Esophagus squamous epithelium (tissue), 5 donors: ENCODE measurements at regions not wholly inside any gene's neighbourhood (a gene's known extent, or its start where the extent isn't known, plus 50 kb on each side); places are given as distances from the start of the nearest gene placed in this dataset.
A peak's percentile ranks its signal among the peaks of the same experiment; 100 is the strongest.

Experiments used
- DNase-seq: peaks from one replicate; lab custom pipeline; 2025; lab: John Stamatoyannopoulos, UW
- H3K27ac ChIP-seq, 4 donors: fragments of 200-600 bp; sonication (generic); one replicate each; pipeline ENCODE4 v1.5.1; 2016 to 2019; ENCODE audit warnings: mild to moderate bottlenecking in 1 of 4
- H3K27me3 ChIP-seq, 4 donors: fragments of 200-600 bp; sonication (generic); 1 replicate in 3 of 4; 2 replicates in 1 of 4; pipeline versions ENCODE4 v1.5.1 to v1.6.0; 2017 to 2021; ENCODE audit warnings: antibody characterized with exemption in 1 of 4
- H3K36me3 ChIP-seq, 3 donors: fragments of 200-600 bp; sonication (generic); one replicate each; pipeline ENCODE4 v1.5.1; 2016 to 2019
- H3K4me1 ChIP-seq, 3 donors: fragments of 200-600 bp; sonication (generic); one replicate each; pipeline ENCODE4 v1.5.1; 2017 to 2019
- H3K4me3 ChIP-seq, 4 donors: fragments of 200-600 bp; sonication (generic); 1 replicate in 3 of 4; 2 replicates in 1 of 4; pipeline ENCODE4 v1.5.1; 2016 to 2019; ENCODE audit warnings: mild to moderate bottlenecking in 2 of 4, moderate library complexity in 1 of 4
- H3K9me3 ChIP-seq, 3 donors: fragments of 200-600 bp; sonication (generic); one replicate each; pipeline ENCODE4 v1.5.1; 2016 to 2019
- POLR2A ChIP-seq, 4 donors: fragments of 450-650 bp; IDR thresholded peaks; one replicate each; pipeline ENCODE4 v1.6.1; 2017; ENCODE audit warnings: antibody characterized with exemption in 4 of 4, mild to moderate bottlenecking in 4 of 4, moderate library complexity in 3 of 4
- WGBS, 2 donors: methylation state at CpG; one replicate each; pipeline ENCODE4 v1.1.5; 2018; 5-methylcytosine and 5-hydroxymethylcytosine counted together
- intact Hi-C: fragments of 100-400 bp; cut with DNase I; formaldehyde crosslinking; loops from one replicate; pipeline ENCODE4 v1.15.0; 2022
- TF ChIP-seq, protein P1 (sequence below), 6 experiments: fragments of 450-650 bp in 4 of 6; fragments of 200-600 bp in 2 of 6; sonication (generic) in 2 of 6; IDR thresholded peaks; one replicate each; pipeline ENCODE4 v1.5.1; 2016 to 2019; ENCODE audit warnings: antibody characterized with exemption in 6 of 6, mild to moderate bottlenecking in 4 of 6, moderate library complexity in 4 of 6
- donor health status: DM: yes; HTN: yes; CAD: no.

DNA sequence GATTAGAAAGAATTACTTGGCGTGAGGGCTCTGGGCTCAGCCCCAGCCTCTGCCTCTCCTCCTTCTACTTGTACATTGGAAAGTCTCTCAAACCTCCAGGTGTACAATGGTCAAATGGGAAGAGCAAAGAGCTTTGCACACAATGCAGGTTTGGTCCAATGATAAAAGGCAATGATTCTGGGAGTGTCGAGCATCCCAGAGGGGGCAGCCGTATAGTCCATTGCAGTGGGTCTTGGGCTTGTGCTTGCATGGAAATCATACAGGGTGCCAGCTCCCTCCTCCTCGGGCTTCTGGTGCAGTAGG, 98.0 kb upstream of the NCK2 start:
- Histone ChIP-seq H3K27ac (no peak overlapping the region), H3K4me3 (no peak overlapping the region), H3K9me3 (no peaks in the 10 kb centered on the region), H3K27me3 (peaks cover 0 to 34% (median 0%) of the 10 kb centered on the region in 4 donors), H3K36me3 (no peaks in the 10 kb centered on the region), H3K4me1 (peaks cover 0 to 17% (median 0%) of the 10 kb centered on the region in 3 donors)
- WGBS, 2 donors, result 68 to 86% methylated on average over 4 of the region's 4 CpGs
- intact Hi-C loops, result no loop called here
- DNase-seq, result no peak
- no peak for TF ChIP-seq POLR2A (IDR thresholded peaks at IDR 0.05)
- TF ChIP-seq, protein P1, sequence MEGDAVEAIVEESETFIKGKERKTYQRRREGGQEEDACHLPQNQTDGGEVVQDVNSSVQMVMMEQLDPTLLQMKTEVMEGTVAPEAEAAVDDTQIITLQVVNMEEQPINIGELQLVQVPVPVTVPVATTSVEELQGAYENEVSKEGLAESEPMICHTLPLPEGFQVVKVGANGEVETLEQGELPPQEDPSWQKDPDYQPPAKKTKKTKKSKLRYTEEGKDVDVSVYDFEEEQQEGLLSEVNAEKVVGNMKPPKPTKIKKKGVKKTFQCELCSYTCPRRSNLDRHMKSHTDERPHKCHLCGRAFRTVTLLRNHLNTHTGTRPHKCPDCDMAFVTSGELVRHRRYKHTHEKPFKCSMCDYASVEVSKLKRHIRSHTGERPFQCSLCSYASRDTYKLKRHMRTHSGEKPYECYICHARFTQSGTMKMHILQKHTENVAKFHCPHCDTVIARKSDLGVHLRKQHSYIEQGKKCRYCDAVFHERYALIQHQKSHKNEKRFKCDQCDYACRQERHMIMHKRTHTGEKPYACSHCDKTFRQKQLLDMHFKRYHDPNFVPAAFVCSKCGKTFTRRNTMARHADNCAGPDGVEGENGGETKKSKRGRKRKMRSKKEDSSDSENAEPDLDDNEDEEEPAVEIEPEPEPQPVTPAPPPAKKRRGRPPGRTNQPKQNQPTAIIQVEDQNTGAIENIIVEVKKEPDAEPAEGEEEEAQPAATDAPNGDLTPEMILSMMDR (IDR thresholded peaks at IDR 0.05), result no peak

DNA sequence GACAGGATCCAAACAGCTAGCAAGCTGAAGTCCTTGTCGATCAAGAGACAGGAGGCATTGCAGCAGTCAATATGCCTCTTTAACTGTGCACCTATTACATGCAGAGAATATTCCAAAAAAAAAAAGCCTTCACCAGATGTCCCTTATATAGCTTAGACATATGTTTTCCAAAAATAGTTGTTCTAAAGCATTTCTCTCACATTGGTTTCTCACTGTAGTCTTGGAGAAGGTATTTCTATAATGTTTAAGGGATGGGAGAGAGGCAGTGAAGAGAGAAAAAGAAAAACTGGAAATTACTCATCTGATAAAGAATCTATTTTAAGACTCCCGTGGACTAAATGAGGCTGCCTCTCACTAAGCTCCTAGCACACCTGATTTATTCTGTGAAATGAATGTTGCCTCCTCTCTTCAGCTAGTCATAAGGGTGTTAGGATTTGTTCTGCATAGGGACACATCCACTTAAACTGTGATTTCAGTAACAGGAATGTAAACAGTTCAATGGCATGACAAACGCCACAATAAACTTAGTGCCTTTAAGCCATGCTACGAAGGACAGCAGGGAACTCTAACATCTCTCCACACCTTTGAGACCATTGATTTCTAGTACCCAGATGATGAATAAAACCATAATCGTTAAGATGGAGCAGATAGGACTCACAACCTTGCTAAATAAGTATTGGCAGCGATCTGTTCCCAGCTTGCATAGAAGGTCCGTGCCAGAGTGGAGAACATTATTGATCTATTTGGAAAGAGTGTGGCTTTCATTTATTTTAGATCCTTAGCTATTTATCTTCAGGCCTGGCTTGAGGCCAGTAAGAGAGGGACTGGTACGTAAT, 98.6 kb upstream of the NCK2 start:
- Histone ChIP-seq H3K36me3 (no peaks in the 10 kb centered on the region), H3K9me3 (no peaks in the 10 kb centered on the region), H3K27me3 (peaks cover 0 to 37% (median 0%) of the 10 kb centered on the region in 4 donors), H3K27ac (no peak overlapping the region), H3K4me1 (peaks cover 0 to 17% (median 0%) of the 10 kb centered on the region in 3 donors), H3K4me3 (no peak overlapping the region)
- intact Hi-C loops, result no loop called here
- TF ChIP-seq, protein P1 (IDR thresholded peaks at IDR 0.05), result no peak
- no peak for TF ChIP-seq POLR2A (IDR thresholded peaks at IDR 0.05)
- DNase-seq, result no peak
- WGBS, 2 donors, result 57 to 59% methylated on average over 8 of the region's 8 CpGs

DNA sequence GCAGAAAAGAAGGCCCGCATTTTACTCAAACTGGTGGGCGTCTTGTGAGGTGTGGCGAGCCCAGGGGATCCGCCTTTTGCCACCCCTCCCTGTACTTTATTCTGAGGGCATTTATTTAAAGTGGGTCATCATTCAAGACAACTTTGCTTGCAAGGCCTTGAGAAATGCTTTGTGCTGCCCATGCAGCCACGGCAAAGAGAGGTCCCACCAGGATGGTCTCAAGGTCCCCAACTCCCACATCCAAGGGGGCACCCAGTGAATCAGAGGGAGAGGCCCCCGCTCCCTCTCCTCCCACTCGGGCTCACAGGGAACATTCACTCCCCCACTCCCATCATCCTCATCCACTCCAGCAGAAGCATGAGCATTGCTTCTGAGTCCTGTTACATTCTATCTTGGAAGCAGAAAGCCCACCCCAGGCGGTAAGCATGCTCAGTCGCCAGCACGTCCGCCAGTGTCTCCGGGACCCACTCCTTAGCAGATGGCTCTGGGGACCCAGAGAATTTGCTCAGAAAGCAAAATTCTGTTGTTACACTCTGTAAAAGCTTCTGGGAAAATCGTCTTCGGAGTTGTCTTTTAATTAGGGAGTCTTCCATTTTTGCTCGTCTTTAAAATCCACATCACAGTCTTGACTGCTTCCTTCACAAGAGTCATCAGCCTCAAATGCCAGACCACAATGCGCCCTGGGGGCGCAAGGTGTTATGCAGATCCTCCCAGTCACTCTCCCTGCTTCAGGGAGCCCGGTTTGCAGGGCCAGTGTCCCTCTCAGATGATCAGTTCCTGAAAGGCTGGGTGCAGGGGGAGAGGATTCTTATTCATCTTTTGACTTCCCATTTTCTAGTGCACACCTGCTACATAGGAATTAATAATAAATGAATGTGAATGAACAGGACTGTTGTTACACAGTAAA, 99.4 kb upstream of the NCK2 start:
- no peak overlapping the region for H3K4me3 ChIP-seq
- intact Hi-C loops, result no loop called here
- peaks cover 0 to 37% (median 0%) of the 10 kb centered on the region in 4 donors for H3K27me3 ChIP-seq
- no peaks in the 10 kb centered on the region for H3K9me3 ChIP-seq
- peaks cover 0 to 13% (median 0%) of the 10 kb centered on the region in 3 donors for H3K4me1 ChIP-seq
- H3K27ac ChIP-seq, result no peak overlapping the region
- H3K36me3 ChIP-seq, result no peaks in the 10 kb centered on the region
- no peak for DNase-seq
- WGBS, 2 donors, result 77 to 88% methylated on average over 14 to 16 of the region's 18 CpGs
- TF ChIP-seq POLR2A (IDR thresholded peaks at IDR 0.05), result no peak
- TF ChIP-seq, protein P1 (IDR thresholded peaks at IDR 0.05), result no peak

DNA sequence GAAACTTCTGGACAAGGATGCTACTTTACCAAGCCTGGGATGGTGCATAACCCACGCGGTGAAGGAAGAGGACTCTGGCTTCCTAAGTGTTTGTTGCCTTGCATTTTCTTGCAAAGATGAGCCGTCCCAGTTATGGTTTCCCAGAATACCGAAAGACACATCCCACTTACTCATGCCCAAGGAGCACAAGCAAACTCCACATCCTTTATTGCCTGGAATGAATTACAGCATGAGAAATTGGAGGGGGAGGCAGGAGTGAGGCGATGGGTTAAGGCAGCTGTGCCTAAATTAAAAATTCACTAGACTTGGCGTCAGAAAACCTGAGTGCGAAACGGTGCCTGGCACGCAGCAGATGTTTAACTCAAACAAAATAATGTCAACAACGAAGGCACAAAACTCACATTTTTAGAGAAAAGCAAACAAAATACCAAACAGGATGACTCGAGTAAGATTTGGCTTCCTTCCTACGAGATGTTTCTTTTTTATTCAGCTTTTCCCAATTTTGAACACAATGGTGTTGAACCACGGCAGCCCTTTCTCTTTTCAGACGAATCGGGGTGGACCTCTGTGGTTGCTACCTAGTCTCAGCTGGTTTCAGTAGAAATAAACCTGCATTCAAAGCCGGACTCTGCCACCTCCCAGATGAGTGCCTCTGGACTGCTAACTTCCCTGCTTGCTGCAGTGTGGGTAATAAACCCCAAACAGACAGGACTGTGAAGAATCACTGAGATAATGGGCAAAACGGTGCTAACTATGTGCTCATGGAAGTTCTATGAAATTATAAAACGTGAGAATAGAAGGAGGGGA, 100.3 kb upstream of the NCK2 start:
- Histone ChIP-seq H3K4me1 (peaks cover 0 to 13% (median 0%) of the 10 kb centered on the region in 3 donors), H3K27ac (peak overlapping the region in 1 of 4 donors; percentile 13), H3K9me3 (no peaks in the 10 kb centered on the region), H3K27me3 (peaks cover 0 to 37% (median 0%) of the 10 kb centered on the region in 4 donors), H3K4me3 (peak overlapping the region in 1 of 4 donors; percentile 37), H3K36me3 (no peaks in the 10 kb centered on the region)
- DNase-seq, result no peak
- intact Hi-C loops, result no loop called here
- no peak for TF ChIP-seq POLR2A (IDR thresholded peaks at IDR 0.05)
- TF ChIP-seq, protein P1 (IDR thresholded peaks at IDR 0.05), result no peak
- 38 to 40% methylated on average over 16 to 18 of the region's 18 CpGs for WGBS, 2 donors
